Ascending aorta (tissue), 2 donors: ENCODE measurements at regions not wholly inside any gene's neighbourhood (a gene's known extent, or its start where the extent isn't known, plus 50 kb on each side); places are given as distances from the start of the nearest gene placed in this dataset.
"Not testable (repeated sequence)": the region's sequence is repeated elsewhere in the genome, so short reads cannot be mapped to it uniquely, and the experiment has no call there.

ENCODE experiments used
- DNase-seq, 2 donors: peaks; one replicate each; pipeline ENCODE4 v3.0.0-alpha.2; 2019; ENCODE audit warnings: low spot score in 2 of 2
- H3K27ac ChIP-seq, 2 donors: fragments of 200-600 bp; sonication (generic); one replicate each; pipeline ENCODE4 v1.5.1; 2016 to 2017; ENCODE audit warnings: mild to moderate bottlenecking in 1 of 2
- H3K27me3 ChIP-seq: fragments of 200-600 bp; sonication (generic); one replicate; pipeline ENCODE4 v1.5.1; 2017
- H3K36me3 ChIP-seq, 2 donors: fragments of 200-600 bp; sonication (generic); one replicate each; pipeline ENCODE4 v1.5.1; 2016
- H3K4me1 ChIP-seq, 2 donors: fragments of 200-600 bp; sonication (generic); one replicate each; pipeline ENCODE4 v1.5.1; 2016 to 2017; ENCODE audit warnings: mild to moderate bottlenecking in 1 of 2
- H3K4me3 ChIP-seq, 2 donors: fragments of 200-600 bp; sonication (generic); one replicate each; pipeline ENCODE4 v1.5.1; 2016 to 2017; ENCODE audit warnings: mild to moderate bottlenecking in 1 of 2
- H3K9me3 ChIP-seq, 2 donors: fragments of 200-600 bp; sonication (generic); one replicate each; pipeline ENCODE4 v1.5.1; 2016
- CTCF ChIP-seq, 3 experiments: fragments of 200-600 bp in 2 of 3; fragments of 450-650 bp in 1 of 3; sonication (generic) in 2 of 3; IDR thresholded peaks; one replicate each; pipeline ENCODE4 v1.5.1; 2016 to 2019; ENCODE audit warnings: antibody characterized with exemption in 3 of 3, mild to moderate bottlenecking in 1 of 3, moderate library complexity in 1 of 3
- intact Hi-C: fragments of 100-400 bp; cut with DNase I; formaldehyde crosslinking; loops from one replicate; pipeline ENCODE4 v1.15.1; 2023

- TF ChIP-seq CTCF (IDR thresholded peaks at IDR 0.05) = no peak
- Histone ChIP-seq H3K4me3 (no peak overlapping the region), H3K9me3 (no peaks in the 10 kb centered on the region), H3K36me3 (no peaks in the 10 kb centered on the region), H3K27me3 (no peaks in the 10 kb centered on the region), H3K4me1 (no peaks in the 10 kb centered on the region), H3K27ac (no peak overlapping the region)
- intact Hi-C loops = no loop called here
- DNase-seq = no peak
Measured at GRCh38 chr4:103853627-103854026, 133.8 kb upstream of the TACR3 start.

DNA sequence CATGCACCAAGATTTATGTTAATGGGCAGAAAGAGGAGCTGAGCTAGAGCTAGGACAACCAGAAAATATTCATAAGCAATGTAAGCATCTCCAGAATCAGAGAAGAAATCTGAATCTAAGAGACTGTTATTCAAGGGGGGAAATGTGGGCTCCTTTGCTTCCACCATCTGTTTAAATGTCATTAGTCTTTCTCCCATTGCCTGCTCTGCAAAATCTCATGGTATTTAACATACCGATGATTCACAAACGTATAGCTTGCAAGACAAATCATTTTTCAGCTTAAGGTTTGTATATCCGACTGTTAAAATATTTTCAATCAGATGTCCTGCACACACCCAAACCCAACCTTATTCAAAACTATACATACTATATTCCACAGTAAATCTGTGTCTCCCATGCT, 133.4 kb upstream of the TACR3 start:
- TF ChIP-seq CTCF (IDR thresholded peaks at IDR 0.05) = no peak
- Histone ChIP-seq H3K4me1 (no peaks in the 10 kb centered on the region), H3K4me3 (no peak overlapping the region), H3K27ac (no peak overlapping the region), H3K9me3 (no peaks in the 10 kb centered on the region), H3K27me3 (no peaks in the 10 kb centered on the region), H3K36me3 (no peaks in the 10 kb centered on the region)
- intact Hi-C loops = no loop called here
- no peak for DNase-seq

DNA sequence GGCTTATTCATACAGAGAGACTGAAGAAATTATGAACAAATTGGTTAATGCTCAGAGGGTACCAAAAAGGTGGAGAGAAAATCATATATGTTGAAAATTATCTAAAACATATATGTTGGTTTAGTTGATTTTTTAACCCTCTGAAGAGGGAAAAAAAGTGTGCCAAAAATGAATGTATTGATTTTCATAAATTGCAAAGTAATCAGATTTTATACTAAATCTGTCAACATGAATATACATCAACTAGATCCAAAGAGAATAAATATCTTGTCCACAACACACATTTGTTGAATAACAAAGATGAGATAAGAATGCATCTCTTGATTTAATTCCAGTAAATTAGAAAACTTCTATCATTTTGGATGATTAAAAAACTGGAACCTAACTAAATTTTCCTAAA, 125.3 kb upstream of the TACR3 start:
- Histone ChIP-seq H3K27me3 (no peaks in the 10 kb centered on the region), H3K4me1 (no peaks in the 10 kb centered on the region), H3K9me3 (no peaks in the 10 kb centered on the region), H3K36me3 (no peaks in the 10 kb centered on the region), H3K4me3 (no peak overlapping the region), H3K27ac (no peak overlapping the region)
- DNase-seq = no peak
- intact Hi-C loops = no loop called here
- no peak for TF ChIP-seq CTCF (IDR thresholded peaks at IDR 0.05)

GRCh38 chr4:103842637-103843239, 123.0 kb upstream of the TACR3 start:
- Histone ChIP-seq H3K27ac (no peak overlapping the region), H3K4me1 (no peaks in the 10 kb centered on the region), H3K4me3 (no peak overlapping the region), H3K36me3 (no peaks in the 10 kb centered on the region), H3K27me3 (no peaks in the 10 kb centered on the region), H3K9me3 (no peaks in the 10 kb centered on the region)
- no peak for TF ChIP-seq CTCF (IDR thresholded peaks at IDR 0.05)
- intact Hi-C loops = no loop called here
- DNase-seq = no peak

GRCh38 chr4:103842076-103842475, 122.3 kb upstream of the TACR3 start:
- intact Hi-C loops = no loop called here
- DNase-seq = no peak
- Histone ChIP-seq H3K4me1 (no peaks in the 10 kb centered on the region), H3K27ac (no peak overlapping the region), H3K36me3 (no peaks in the 10 kb centered on the region), H3K27me3 (no peaks in the 10 kb centered on the region), H3K4me3 (no peak overlapping the region), H3K9me3 (no peaks in the 10 kb centered on the region)
- no peak for TF ChIP-seq CTCF (IDR thresholded peaks at IDR 0.05)

GRCh38 chr4:103810308-103810707, 90.5 kb upstream of the TACR3 start:
- DNase-seq, H3K27me3 ChIP-seq, H3K4me1 ChIP-seq, intact Hi-C loops, H3K27ac ChIP-seq, H3K4me3 ChIP-seq, H3K9me3 ChIP-seq, H3K36me3 ChIP-seq: not testable (repeated sequence)
